NCI-H2081 treated with DMSO at 0.1 percent for 48 hours (cell line): ENCODE measurements at regions not wholly inside any gene's neighbourhood (a gene's known extent, or its start where the extent isn't known, plus 50 kb on each side); places are given as distances from the start of the nearest gene placed in this dataset.

Source experiments
- DNase-seq: peaks from one replicate; lab custom pipeline; 2025; lab: John Stamatoyannopoulos, UW

DNA sequence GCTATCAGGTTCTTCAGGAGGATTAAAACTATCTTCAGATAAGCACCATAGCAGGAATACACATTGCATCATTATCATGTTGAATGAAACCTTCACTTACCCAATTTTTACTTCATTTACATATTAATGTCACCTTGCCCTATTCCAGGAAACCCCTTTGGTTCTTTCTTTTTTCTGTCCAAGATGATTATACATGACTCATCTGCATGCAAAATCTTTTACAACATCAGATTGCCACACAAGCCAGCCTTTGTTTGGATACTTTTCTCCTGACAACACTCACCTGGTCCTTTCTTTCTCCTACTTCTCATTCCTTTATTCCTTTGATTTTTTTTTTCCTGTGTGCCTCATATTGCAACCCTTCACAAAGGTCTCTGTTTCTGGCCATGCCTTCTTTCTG is 200.5 kb upstream of the POU3F2 start:
- no peak for DNase-seq

GRCh38 chr6:98634569-98634968 is 199.8 kb upstream of the POU3F2 start:
- DNase-seq, result no peak

DNA sequence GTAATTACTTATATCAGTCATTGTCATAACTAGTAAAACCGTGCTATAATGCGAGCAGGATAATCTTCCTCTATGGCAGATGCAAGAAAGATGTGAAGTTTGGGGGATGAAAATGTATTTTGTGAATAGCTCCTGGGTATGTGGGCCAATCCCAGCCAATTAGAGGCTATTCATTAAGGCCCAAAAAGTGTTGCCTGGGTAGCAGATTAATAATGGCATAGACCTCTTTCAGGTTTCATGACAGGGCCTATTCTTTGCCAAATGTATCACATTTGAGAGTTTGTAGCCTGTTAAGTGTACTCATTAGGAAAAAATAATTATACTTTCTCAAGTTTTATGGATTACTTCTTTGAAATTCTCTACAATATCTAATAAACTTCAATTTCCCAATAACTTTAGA is 199.2 kb upstream of the POU3F2 start:
- DNase-seq, result no peak

- no peak for DNase-seq
These were observed 197.4 kb upstream of the POU3F2 start for GRCh38 chr6:98636941-98637340.

DNA sequence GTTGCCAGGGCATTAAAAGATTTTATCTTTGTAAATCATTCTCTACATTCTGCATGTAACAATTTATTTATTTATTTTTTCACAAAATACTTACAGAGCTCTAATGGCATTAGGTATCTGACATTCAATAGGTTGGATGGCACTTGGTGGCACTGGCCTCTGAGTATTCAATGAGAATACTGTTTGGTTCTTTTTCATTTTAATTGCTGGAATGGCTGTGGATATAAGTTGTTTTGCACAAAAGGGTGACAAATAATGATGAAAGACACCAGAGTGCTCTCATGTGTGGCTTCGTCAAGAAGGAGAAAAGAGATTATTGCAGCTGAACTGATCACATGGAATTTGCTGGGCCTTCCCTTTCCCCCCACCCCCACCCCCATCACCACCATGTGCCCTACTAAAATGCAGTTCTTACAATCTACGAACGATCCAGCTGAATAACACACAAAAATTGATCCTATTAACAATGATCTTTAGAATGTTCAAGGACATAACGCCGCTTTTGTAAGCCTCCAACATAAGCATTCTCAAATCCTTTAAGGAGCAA is 195.2 kb upstream of the POU3F2 start:
- DNase-seq, result no peak

DNA sequence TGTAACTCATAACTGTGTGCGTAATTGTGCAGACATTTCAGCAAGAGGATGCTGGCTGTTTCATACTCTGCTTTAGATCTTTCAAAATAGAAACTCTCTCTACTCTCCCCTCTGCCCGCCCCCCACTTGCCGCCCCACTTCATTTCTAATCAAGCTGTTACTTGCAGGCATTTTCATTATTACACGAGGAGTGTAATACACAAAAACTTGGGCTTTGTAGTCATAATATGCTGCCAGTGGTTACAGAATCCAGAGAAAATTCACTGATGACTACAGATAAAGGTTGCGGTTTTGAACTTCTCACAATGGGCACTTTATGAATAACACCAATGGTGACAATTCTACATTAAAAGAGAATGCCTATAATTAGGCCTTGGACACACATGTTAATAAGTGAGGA is 194.0 kb upstream of the POU3F2 start:
- DNase-seq, result no peak

- no peak for DNase-seq
These were observed 192.2 kb upstream of the POU3F2 start for GRCh38 chr6:98641949-98642719.

DNA sequence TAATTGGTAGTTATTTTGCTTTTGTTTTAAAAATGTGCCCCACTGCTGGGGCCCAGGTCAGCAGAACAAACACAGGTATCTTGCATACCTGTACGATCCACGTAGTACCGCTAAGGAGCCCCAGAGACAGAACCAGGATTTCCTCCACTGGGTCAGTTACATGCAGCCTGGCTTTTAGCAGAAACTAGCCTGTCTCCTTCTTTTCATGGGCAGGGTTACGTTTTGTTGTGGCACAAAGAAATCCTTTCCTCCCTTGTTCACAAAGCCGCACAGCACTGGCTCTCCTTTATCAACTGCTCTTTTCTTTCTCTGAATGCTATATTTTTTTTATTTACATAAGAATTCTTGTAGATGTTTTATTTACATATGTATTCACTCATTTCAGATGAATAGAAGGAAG is 190.3 kb upstream of the POU3F2 start:
- no peak for DNase-seq

DNA sequence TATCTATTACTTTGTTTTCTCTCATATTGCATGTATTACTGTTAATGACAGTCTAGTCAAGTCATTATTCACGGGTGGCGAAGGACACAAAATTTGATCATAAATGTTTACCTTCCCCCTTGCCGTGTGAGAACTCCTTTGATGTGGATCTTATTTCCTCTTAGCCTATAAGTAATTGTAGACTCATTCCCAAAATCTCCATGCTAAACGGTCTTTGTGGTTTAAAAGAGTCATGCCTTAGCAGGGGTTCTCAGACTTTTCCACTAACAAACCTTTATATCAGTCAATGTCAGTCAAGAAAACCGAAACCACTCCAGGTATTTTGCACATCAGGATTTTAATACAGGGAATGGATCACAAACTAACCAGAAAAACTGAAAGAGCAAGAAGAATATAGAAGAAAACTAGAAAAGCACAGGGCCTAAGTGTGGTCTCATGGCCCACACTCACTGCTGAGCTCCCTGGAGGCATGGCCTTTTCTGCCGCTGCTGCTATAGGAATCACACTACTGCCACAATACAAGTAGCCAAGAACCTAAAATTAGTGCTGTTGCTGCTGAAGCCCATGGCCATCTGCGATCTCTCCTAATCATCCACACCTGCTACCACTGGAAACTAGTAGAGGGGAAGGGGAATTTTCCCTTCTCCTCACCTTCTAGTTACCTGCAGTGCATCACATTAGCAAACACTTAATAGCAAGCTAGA is 186.0 kb upstream of the POU3F2 start:
- no peak for DNase-seq

GRCh38 chr6:98650941-98651340 is 183.4 kb upstream of the POU3F2 start:
- no peak for DNase-seq

- no peak for DNase-seq
These were observed 181.2 kb upstream of the POU3F2 start for GRCh38 chr6:98653179-98653578.

DNA sequence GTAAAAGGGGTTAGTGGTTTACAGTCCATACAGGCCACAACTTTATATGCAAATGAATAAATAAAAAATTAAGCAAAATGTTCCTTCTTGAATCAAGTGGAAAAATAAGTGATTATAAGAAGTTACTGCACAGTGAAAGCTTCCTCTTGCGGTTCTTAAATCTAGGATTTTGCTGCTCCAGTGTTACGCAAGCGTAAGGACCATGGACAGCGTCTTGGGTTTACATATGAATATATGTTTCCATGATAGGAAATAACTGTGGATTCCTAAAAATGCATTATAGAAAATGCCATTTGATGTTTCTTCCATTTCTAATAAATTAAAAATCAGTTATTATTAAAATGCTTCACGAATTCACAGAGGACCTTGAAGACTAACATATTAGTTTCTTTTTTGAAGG is 176.6 kb upstream of the POU3F2 start:
- DNase-seq, result no peak

DNA sequence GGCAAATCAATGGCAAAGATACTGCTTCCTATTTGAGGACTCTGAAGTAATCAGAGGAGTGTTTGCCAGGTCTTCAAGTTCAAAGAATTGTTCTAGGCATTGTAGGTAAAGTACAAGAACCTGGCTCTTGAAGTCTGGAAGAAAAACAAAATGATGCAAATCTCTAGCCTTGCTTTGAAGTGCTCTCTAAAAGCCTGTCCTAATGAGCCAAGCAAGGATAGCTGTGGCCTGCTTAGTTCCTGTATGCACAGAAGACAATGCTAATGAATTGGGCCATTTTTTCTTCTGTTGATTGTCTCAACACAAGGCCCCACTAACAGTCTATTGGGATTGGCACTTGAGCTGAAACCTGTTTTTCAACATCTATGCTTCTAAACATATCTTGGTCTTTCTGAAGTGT is 165.0 kb upstream of the POU3F2 start:
- no peak for DNase-seq

GRCh38 chr6:98670045-98670746 is 164.2 kb upstream of the POU3F2 start:
- no peak for DNase-seq

DNA sequence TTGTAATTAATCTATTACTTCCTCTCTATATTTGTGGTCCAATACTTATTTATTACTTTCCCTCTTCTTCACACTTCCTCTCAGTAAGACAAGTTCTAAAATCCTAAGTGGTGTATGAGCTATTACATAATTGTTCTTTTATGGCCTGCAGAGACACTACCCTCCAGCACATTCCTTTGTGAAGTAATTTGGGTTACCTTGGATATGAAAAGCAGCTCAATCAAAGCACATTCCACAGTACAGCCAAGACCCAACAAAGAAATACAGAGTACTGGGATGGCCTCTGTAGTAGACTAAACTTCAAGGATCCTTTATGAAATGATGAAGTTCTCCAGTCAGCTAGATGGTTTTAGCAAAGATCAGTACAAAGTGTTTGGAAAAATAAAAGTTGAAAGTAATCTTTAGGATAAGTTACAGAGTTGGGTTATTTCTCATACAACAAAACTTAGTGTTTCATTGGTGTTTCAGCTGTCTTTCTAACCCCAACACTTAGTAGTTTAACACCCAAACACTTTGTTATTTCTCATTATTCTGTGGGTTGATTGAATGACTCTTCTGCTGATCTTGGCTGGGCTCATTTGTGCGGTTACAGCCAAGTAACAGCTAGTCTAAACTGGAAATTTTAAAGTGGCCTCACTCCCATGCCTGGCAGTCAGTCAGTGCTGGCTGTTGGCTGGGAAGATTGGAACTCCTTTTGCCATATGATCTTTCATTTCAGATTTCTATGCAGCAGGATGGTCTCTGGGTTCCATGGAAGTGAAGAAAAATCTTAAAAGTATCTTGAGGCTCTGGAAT is 161.5 kb upstream of the POU3F2 start:
- no peak for DNase-seq

DNA sequence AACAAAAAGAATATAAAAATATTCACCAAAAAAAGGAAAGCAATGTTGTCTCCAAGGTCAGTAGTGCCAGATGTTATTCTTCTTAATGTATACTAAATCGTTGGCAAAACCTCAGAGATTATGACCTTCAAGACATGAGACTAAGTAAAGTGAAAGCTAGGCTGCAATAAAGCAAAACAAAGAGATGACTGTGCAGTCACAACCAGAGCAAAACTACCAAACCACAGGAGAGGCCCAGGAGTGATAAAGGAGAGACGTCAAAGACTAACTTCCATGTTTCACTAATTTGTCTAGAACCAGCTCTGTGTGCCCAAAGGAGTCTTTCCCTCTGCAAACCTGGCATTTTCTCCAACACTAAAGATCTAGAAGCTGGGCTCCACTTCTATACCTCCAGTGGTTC is 155.9 kb upstream of the POU3F2 start:
- DNase-seq, result no peak

GRCh38 chr6:98686008-98686601 is 148.3 kb upstream of the POU3F2 start:
- no peak for DNase-seq

DNA sequence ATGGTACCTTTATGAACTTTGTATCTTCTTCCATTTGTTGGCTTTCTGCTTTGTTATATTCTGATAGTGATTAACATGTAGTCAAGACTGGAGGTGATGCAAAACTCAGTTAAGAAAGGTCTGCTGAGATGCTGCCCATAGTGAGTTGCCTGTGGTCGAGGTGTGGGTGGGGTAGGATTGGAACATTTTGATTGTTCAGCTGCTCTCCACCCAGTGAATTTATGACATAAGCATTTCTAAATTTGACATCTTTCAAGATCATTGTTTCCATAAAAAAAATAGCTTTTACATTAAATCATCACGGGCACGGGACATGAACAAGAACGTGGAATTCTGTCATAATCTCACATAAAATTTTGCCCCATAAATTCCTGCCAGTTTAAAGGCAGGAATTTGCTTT is 146.6 kb upstream of the POU3F2 start:
- no peak for DNase-seq

- DNase-seq, result no peak
These were observed 139.1 kb upstream of the POU3F2 start for GRCh38 chr6:98695091-98695801.

- DNase-seq, result no peak
These were observed 123.0 kb upstream of the POU3F2 start for GRCh38 chr6:98711380-98711779.

GRCh38 chr6:98716341-98716740 is 118.0 kb upstream of the POU3F2 start:
- no peak for DNase-seq
